ENCODE measurements at regions not wholly inside any gene's neighbourhood (a gene's known extent, or its start where the extent isn't known, plus 50 kb on each side); places are given as distances from the start of the nearest gene placed in this dataset.

DNA sequence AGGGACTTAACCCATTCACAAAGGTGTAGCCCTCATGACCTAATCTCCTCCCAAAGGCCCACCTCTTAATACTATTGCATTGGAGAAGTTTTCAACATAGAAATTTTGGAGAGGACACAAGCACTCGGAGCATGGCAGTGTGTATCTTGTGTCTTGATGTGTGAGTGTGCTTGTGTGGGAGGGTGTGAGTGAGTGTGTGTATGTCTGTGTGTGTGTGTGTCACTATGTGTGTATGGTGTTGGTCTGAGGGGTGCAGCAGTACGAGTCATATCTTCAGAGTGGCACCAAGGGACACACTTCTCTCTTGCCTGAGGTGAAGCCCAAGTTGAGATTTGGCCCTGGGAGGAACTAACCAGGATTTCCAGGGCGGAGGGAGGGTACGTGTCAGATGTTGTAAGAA, 73.7 kb downstream of the NAV1 start:
- no peak for DNase-seq

DNA sequence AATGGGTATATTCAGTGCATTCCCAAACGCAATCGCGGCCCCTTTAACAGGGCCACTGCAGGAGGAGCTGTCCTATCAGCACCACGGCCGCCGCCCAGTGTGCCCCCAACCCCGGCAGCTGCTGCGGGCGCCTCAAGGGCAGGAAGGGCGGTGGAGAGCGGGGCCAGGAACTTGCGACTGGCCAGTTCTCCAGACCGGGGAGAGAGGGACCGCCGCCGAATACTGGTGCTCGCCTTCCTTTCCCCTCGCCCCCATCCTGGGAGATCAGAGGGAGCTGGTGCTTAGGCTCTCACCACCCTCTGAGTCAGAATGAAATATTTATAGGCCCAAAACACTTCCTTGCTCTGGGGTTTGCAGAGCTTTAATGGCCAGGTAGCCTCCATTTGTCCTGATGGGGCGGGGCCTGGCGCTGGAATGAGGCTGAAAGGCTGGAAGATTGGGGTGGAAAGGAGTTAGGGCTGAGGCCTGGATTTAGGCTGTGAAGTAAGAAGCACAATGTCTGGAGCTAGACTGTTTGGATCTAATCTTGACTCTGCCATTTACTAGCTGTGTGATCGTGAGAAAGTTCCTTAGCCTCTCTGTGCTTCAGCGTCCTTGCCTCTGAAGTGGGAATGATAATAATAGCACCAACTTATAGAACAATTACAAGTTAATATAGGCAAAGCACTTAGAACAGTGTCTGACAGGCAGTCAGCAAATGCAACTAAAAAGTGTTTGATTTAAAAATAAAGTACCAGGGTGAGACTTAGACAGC, 75.5 kb downstream of the NAV1 start:
- no peak for DNase-seq

GRCh38 chr1:201617157-201617556, 78.2 kb downstream of the NAV1 start:
- DNase-seq, result no peak

DNA sequence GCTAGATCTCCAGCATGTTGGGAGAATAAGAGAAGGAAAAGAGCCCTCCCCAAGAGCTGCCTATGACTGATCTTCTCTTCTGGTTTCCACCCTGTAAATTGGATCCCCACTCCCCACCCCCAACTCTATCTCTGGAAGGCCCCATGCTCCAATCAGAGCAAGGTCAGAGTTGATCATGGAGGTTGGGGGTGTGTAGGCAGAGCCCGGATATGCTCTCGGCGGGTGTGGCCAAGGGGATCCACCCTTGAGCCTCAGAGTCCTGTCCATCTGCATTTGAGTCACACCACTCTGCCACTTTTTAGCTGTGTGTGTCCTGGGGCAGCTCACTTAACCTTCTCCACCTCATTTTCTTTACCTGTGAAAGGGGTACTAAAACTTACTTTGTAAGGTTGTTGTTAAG, 79.5 kb downstream of the NAV1 start:
- DNase-seq, result no peak

GRCh38 chr1:201618905-201619304, 80.0 kb downstream of the NAV1 start:
- no peak for DNase-seq

- DNase-seq, result no peak
These were observed 80.6 kb downstream of the NAV1 start for GRCh38 chr1:201619513-201619912.

- no peak for DNase-seq
These were observed 83.4 kb downstream of the NAV1 start for GRCh38 chr1:201622353-201622752.

GRCh38 chr1:201622824-201623223, 83.9 kb downstream of the NAV1 start:
- no peak for DNase-seq

DNA sequence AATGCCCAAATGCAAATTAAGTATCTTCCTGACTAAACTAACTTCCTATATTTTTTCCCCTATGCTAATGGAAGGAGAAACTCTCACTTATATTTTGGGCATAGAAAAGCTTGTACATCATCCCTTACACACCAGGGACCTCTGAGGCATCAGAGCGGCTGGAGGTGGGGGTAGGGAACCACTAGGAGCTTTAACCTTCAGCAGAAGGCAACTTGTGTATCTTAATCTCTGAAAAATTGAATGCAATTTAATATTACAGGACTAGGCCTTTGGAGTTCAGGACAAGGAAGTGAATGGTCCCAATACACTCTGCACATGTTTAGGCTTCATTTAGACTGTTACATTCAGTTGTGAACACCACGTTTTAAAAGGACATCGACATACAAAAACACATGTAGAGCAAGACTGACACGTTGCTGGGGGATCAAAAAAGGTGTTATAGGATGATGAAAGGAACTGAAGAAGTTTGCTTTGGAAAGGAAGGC, 85.9 kb downstream of the NAV1 start:
- no peak for DNase-seq

DNA sequence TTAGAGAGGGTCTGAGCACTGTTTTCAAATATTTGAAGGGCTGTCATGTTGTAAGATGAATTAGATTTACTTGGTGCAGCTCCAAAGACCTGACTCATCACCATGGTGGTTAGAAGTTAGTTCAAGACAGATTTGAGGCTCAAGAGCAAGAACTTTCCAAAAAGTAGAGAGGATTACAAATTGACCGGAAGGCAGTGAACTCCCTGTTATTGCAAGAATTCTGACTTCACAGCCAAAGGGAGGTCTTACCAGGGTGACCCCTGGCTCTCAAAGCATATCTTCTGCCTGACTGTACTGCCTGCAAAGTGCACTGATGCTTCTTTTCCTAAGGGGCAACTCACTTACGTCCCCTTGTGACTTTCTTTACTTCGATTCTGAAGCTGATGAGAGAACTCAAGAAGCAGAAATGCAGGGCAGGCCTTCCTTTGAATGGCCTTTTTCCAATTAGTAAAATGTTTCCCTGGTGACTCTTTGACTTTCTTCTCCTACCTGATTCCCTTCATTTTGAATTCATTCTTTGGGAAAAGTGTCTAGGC, 86.4 kb downstream of the NAV1 start:
- DNase-seq, result peak; percentile 41

DNA sequence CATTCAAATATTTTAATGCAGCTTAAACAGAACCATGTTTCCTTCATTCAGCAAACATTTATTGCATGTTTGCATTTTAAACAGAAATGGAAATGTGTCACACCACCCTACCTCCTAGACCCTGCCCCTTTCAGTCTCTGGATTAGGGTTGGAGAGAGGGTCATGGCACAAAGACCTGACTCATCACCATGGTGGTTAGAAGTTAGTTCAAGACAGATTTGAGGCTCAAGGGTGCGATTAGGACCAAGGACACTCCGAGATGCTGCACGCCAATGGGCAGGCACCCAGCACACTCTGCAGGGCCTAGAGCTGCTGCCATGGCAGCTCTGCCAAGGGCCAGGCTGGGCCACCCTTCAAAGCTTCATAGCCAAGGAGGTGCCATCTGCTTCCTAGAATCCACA, 86.9 kb downstream of the NAV1 start:
- DNase-seq, result peak; percentile 46

DNA sequence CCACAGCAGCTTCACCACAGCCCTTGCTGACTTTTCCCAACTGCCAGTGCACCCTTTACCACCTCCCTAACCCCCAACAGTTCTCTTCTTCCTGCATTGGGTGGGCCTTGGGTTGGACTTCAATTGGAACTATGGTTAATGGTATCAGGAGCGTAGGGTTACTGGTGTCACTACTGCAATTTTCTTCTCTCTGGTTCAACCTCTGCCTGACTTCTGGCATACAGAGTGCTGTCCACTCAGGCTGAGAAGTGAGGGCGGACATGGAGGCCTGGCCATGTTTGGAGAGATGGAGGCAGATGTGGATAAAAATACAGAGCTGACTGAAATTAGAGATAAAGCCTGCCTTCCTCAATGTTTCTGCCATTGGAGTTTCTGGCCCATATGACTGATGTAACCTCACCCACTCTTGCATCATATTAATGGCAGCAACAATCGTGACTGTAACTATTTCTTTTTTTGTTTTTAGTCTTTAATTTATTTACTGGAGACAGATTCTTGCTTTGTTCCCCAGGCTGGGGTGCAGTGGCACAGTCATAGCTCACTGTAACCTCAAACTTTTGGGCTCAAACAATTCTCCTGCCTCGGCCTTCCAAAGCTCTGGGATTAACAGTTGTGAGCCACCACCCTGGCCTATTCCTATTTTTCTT, 87.8 kb downstream of the NAV1 start:
- DNase-seq, result no peak

GRCh38 chr1:201628490-201628889, 89.6 kb downstream of the NAV1 start:
- no peak for DNase-seq

DNA sequence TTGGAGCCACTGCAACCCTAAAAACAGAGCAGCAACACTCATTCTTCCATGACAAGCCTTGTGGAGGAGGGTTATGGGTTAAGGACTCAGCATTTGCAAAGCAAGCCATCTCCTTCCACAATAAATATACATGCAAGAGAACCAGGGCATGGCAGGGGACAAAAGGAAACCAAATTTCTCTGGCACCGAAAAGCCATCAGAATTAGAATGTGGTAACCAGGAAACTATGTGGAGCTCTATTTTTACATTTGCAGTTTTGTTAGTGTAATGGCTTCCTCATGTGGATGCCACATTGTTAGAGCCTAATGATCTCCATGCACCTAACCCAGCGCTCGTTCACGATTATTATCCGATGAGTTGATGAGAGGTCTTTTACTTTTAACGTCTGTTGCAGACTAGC, 91.7 kb downstream of the NAV1 start:
- no peak for DNase-seq

GRCh38 chr1:201631037-201631436, 92.1 kb downstream of the NAV1 start:
- no peak for DNase-seq

DNA sequence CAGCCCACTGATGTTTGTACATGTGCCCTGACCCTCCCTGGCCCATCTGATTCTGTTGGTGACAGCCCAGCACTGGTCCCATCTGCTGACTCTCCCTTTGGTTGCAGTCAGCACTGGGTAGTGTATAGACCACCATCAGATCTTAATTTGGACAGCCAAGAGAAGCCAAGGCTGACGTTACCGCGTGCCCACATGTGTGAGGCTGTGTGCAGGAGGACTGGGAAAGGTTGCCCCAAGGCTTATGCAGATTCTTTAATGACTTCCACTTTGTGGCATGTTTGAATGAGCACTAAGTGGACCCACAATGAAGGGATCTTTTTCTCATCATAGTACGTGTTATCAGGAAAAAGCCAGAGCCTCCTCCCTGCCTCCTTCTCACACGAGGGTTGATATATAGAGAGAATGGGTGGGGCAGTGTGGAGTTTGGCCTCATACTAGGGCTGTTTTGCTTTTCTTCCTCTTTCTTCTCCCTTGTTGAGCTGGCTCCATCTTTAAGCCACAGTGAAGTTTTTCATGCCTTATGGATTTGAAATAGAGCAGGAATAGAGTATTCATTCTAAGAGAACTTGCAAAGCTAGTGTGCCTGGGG, 93.5 kb downstream of the NAV1 start:
- DNase-seq, result no peak

GRCh38 chr1:201633297-201633696, 94.4 kb downstream of the NAV1 start:
- no peak for DNase-seq

- no peak for DNase-seq
These were observed 94.9 kb downstream of the NAV1 start for GRCh38 chr1:201633811-201634210.

DNA sequence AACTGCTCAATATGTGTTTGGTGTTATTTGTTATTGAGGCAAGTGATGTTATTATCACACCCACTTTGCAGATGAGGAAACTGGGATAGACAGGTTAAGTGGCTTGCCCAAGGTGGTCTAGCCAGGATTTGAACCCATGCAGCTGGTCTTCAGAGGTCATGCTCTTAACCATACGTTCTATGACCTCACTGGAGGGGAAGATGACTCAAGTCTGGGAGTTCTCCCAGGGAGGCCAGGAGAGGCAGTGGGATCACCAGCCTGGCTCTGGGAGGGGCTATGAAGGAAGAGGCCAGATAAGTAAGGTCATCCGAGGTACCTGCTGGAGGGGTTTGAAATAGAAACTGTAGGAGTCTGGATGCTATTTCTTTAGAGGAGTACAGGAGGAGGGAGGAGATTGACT, 95.3 kb downstream of the NAV1 start:
- DNase-seq, result no peak

- no peak for DNase-seq
These were observed 97.2 kb downstream of the NAV1 start for GRCh38 chr1:201636097-201636496.

DNA sequence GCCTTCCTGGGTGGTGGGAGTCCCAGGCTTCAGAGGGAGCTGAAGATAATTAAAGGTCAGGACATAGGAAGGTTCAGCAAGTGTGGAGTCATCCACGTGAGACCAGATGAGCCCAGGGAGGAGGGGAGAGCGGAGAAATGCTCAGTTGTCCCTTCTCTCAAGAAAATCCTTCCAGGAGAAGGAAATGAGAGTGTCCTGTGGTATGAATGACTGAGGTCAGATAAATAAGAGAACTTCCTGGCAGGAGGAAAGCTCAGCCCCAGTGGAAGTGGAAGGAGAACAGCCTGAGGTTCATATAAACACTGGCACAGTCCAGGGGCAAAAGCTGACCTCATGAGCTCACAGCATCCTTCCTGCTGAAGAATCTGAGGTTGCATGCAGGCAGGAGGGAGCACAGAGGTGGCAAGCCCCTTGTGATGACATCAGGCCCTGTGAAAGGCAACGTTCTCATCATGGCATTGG, 97.6 kb downstream of the NAV1 start:
- no peak for DNase-seq

- no peak for DNase-seq
These were observed 98.6 kb downstream of the NAV1 start for GRCh38 chr1:201637282-201638079.

- no peak for DNase-seq
These were observed 100.5 kb downstream of the NAV1 start for GRCh38 chr1:201639391-201639790.

Measured in NCI-H446 treated with DMSO at 0.1 percent for 48 hours (cell line).